Lung (tissue), 11 donors: ENCODE measurements at regions not wholly inside any gene's neighbourhood (a gene's known extent, or its start where the extent isn't known, plus 50 kb on each side); places are given as distances from the start of the nearest gene placed in this dataset.
"Not testable (repeated sequence)": the region's sequence is repeated elsewhere in the genome, so short reads cannot be mapped to it uniquely, and the experiment has no call there.

ENCODE experiments used
- ATAC-seq: fragments of 200-7000 bp; cut with Tn5 transposase; one replicate; pipeline ENCODE4 v1.9.1; 2020; ENCODE audit warnings: moderate number of reproducible peaks; ENCODE audit not compliant: insufficient read depth, low FRiP score
- DNase-seq, 3 donors: peaks; one replicate each; pipeline ENCODE4 v3.0.0-alpha.2; 2013 to 2017
- H3K27ac ChIP-seq, 2 donors: one replicate each; pipeline ENCODE4 v1.5.1; 2013; ENCODE audit warnings: mild to moderate bottlenecking in 2 of 2, moderate library complexity in 2 of 2, control low read depth in 1 of 2, inconsistent platforms in 1 of 2, low read depth in 1 of 2, low read length in 1 of 2
- H3K27me3 ChIP-seq, 3 donors: one replicate each; pipeline ENCODE4 v1.5.1; 2013; ENCODE audit warnings: low read length in 2 of 3; ENCODE audit not compliant: control insufficient read depth in 3 of 3, insufficient read depth in 3 of 3
- H3K36me3 ChIP-seq, 4 donors: one replicate each; pipeline ENCODE4 v1.5.1; 2013; ENCODE audit warnings: low read length in 4 of 4, mild to moderate bottlenecking in 1 of 4, moderate library complexity in 1 of 4; ENCODE audit not compliant: control insufficient read depth in 4 of 4, insufficient read depth in 4 of 4
- H3K4me1 ChIP-seq, 5 donors: one replicate each; pipeline ENCODE4 v1.5.1; 2013; ENCODE audit warnings: low read length in 5 of 5, mild to moderate bottlenecking in 2 of 5, moderate library complexity in 1 of 5; ENCODE audit not compliant: control insufficient read depth in 5 of 5, insufficient read depth in 5 of 5
- H3K4me3 ChIP-seq: one replicate; pipeline ENCODE4 v1.5.1; 2013; ENCODE audit warnings: mild to moderate bottlenecking, control low read depth, moderate library complexity
- H3K9ac ChIP-seq, 2 donors: one replicate each; pipeline ENCODE4 v1.5.1; 2013; ENCODE audit warnings: low read length in 2 of 2, control low read depth in 1 of 2; ENCODE audit not compliant: insufficient read depth in 1 of 2
- H3K9me3 ChIP-seq, 4 donors: one replicate each; pipeline ENCODE4 v1.5.1; 2013; ENCODE audit warnings: low read length in 3 of 4, mild to moderate bottlenecking in 1 of 4, moderate library complexity in 1 of 4; ENCODE audit not compliant: control insufficient read depth in 4 of 4, insufficient read depth in 3 of 4
- WGBS, 2 donors: extraction: QIAGEN DNeasy Blood & Tissue Kit; methylation state at CpG; one replicate each; pipeline ENCODE4 v1.1.7; 2013; 5-methylcytosine and 5-hydroxymethylcytosine counted together
- TF ChIP-seq, protein P1 (sequence below): IDR thresholded peaks from 2 replicates; pipeline ENCODE4 v1.5.1; 2012; ENCODE audit warnings: mild to moderate bottlenecking; ENCODE audit errors: control extremely low read depth, extremely low read depth
- donor health status: control.
- donor health status: control.
- donor health status: Bipolar disorder and iron deficiency.
- donor health status: healthy.
- donor health status: DM: yes; HTN: yes; CAD: no.

DNA sequence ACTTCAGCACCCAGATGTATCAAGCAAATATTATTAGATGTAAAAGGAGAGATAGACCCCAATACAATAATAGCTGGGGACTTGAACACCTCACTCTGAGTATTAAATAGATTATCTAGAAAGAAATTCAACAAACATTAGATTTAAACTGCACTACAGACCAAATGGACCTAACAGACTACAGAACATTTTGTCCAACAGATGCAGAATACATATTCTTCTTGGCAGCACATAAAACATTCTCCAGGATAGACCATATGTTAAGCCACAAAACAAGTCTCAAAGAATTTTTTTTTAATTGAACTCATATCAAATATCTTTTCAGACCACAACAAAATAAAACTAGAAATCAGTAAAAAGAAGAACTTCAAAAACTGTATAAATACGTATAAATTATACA, 130.4 kb downstream of the MTERF1 start:
- Histone ChIP-seq H3K36me3 (no peaks in the 10 kb centered on the region), H3K9me3 (peaks cover 0 to 6% (median 0%) of the 10 kb centered on the region in 4 donors), H3K4me1 (peaks cover 0 to 1% (median 0%) of the 10 kb centered on the region in 5 donors), H3K27ac (no peak overlapping the region), H3K9ac (no peak overlapping the region), H3K4me3 (no peak overlapping the region), H3K27me3 (no peaks in the 10 kb centered on the region)
- WGBS, 2 donors: 93% methylated on average over 1 of the region's 1 CpG
- ATAC-seq (no peak), DNase-seq (no peak)
- TF ChIP-seq, protein P1, sequence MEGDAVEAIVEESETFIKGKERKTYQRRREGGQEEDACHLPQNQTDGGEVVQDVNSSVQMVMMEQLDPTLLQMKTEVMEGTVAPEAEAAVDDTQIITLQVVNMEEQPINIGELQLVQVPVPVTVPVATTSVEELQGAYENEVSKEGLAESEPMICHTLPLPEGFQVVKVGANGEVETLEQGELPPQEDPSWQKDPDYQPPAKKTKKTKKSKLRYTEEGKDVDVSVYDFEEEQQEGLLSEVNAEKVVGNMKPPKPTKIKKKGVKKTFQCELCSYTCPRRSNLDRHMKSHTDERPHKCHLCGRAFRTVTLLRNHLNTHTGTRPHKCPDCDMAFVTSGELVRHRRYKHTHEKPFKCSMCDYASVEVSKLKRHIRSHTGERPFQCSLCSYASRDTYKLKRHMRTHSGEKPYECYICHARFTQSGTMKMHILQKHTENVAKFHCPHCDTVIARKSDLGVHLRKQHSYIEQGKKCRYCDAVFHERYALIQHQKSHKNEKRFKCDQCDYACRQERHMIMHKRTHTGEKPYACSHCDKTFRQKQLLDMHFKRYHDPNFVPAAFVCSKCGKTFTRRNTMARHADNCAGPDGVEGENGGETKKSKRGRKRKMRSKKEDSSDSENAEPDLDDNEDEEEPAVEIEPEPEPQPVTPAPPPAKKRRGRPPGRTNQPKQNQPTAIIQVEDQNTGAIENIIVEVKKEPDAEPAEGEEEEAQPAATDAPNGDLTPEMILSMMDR: no peak

DNA sequence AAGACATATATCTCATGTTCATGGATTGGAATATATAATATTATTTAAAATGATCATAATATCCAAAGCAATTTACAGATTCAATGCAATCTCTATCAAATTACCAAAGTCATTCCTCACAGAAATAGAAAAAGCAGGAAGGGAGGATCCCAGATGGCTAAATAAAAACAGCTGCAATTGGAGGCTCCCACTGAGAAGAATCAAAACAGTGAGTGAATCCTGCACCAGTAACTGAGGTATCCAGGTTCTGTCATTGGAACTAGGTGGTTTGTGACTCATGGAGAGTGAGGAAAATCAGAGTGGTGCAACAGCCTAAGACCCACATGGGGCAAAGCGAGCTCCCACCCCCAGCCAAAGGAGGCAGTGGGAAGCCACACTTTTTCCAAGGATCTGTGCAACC, 128.4 kb downstream of the MTERF1 start:
- no peak for ATAC-seq
- H3K27me3 ChIP-seq: no peaks in the 10 kb centered on the region

DNA sequence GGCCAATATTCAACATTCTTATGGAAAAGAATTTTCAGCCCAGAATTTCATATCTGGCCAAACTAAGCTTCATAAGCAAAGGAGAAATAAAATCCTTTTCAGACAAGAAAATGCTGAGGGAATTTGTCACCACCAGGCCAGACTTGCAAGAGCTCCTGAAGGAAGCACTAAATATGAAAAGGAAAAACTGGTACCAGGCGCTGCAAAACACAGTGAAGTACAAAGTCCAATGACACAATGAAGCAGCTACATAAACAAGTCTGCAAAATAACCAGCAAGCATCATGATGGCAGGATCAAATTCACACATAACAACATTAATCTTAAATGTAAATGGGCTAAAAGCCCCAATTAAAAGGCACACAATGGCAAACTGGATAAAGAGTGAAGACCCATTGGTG, 126.2 kb downstream of the MTERF1 start:
- 86 to 90% methylated on average over 1 of the region's 1 CpG for WGBS, 2 donors
- H3K27me3 ChIP-seq, H3K9ac ChIP-seq, ATAC-seq, H3K4me1 ChIP-seq, DNase-seq, H3K27ac ChIP-seq, H3K4me3 ChIP-seq, H3K9me3 ChIP-seq, H3K36me3 ChIP-seq: not testable (repeated sequence)

More for the DNA sequence above, 128.4 kb downstream of the MTERF1 start:
- TF ChIP-seq, protein P1: no peak
- no peak overlapping the region for H3K4me3 ChIP-seq
- 74 to 77% methylated on average over 1 of the region's 1 CpG for WGBS, 2 donors
- no peaks in the 10 kb centered on the region for H3K36me3 ChIP-seq
- H3K9me3 ChIP-seq: peaks cover 0 to 6% (median 0%) of the 10 kb centered on the region in 4 donors
- DNase-seq: no peak
- H3K27ac ChIP-seq: no peak overlapping the region
- H3K4me1 ChIP-seq: peaks cover 0 to 1% (median 0%) of the 10 kb centered on the region in 5 donors
- no peak overlapping the region for H3K9ac ChIP-seq

DNA sequence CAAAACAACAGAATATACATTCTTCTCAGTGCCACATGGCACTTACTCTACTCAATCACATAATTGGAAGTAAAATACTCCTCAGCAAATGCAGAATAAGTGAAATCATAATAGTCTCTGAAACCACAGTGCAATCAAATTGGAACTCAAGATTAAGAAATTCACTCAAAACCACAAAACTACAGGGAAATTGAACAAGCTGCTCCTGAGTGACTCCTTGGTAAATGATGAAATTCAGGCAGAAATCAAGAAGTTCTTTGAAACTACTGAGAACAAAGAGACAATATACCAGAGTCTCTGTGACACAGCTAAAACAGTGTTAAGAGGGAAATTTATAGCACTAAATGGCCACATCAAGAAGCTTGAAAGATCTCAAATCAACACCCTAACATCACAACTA, 125.4 kb downstream of the MTERF1 start:
- H3K27ac ChIP-seq, H3K4me3 ChIP-seq, H3K9ac ChIP-seq, ATAC-seq, H3K4me1 ChIP-seq, DNase-seq, H3K27me3 ChIP-seq, H3K36me3 ChIP-seq, H3K9me3 ChIP-seq: not testable (repeated sequence)
